Omental fat pad (tissue), 3 donors: ENCODE measurements at regions not wholly inside any gene's neighbourhood (a gene's known extent, or its start where the extent isn't known, plus 50 kb on each side); places are given as distances from the start of the nearest gene placed in this dataset.

Experiments used
- ATAC-seq: fragments of 150-250 bp; one replicate; pipeline ENCODE4 v1.9.1; 2016; ENCODE audit warnings: mild to moderate bottlenecking, moderate library complexity; ENCODE audit not compliant: low FRiP score
- DNase-seq: peaks from one replicate; pipeline ENCODE4 v3.0.0-alpha.2; 2019; ENCODE audit warnings: low spot score
- TF ChIP-seq, protein P1 (sequence below), 3 donors: fragments of 450-650 bp; IDR thresholded peaks; one replicate each; pipeline ENCODE4 v1.5.1; 2016 to 2017; ENCODE audit warnings: antibody characterized with exemption in 3 of 3, mild to moderate bottlenecking in 3 of 3, moderate library complexity in 2 of 3

DNA sequence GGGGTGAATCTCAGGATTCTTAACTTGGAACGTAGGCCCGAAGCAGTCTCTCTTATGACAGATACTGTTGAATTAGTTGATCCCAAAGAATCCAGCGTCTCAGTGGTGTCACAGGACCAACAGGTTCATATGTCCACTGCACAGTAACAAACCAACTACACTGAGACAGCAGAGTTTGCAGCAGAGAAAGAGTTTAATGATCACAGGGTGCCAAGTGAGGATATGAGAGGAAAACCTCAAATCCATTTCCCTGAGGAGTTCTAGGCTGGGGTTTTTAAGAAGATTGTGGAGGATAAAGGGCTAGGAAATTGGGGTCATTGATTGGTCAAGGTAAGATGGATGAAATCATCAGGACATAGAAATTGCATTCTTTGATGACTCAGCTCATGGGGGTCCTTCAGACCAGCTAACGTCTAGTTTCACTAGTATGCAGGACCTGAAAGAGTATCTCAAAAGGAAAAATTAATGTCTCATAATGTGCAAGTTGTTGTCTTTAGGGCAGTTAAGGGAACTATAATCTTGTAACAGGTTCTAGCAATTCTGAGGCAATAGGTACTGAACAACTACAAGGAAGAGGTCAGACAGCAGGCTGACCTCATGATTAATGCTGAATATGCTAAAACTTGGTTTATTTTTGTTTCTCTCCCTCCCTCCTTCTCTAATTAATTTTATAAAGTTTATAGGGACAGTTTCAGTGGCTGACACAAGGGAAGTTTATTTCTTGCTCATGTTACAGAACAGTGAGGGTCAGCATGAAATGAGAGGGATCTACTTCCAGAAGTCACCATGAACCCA is 310.9 kb upstream of the NEBL start:
- DNase-seq (no peak), ATAC-seq (no peak)
- TF ChIP-seq, protein P1, sequence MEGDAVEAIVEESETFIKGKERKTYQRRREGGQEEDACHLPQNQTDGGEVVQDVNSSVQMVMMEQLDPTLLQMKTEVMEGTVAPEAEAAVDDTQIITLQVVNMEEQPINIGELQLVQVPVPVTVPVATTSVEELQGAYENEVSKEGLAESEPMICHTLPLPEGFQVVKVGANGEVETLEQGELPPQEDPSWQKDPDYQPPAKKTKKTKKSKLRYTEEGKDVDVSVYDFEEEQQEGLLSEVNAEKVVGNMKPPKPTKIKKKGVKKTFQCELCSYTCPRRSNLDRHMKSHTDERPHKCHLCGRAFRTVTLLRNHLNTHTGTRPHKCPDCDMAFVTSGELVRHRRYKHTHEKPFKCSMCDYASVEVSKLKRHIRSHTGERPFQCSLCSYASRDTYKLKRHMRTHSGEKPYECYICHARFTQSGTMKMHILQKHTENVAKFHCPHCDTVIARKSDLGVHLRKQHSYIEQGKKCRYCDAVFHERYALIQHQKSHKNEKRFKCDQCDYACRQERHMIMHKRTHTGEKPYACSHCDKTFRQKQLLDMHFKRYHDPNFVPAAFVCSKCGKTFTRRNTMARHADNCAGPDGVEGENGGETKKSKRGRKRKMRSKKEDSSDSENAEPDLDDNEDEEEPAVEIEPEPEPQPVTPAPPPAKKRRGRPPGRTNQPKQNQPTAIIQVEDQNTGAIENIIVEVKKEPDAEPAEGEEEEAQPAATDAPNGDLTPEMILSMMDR (IDR thresholded peaks at IDR 0.05) = no peak

DNA sequence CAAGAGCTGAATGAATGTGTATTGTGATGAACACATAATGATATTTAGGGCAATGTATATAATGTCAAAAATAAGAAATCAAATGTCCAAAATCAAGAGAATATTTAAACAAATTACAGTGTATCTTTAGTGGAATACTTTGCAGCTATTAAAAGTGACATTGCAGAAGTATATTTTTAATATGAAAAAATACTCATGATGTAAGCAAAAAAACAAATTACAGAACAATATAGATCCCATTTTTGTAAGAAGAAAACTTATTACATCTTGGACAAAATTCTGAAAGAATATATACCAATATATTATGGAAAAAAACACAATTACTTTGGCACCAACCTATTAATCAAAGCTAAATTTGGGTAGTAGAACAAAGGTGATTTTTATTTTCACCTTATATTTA is 308.2 kb upstream of the NEBL start:
- TF ChIP-seq, protein P1 (IDR thresholded peaks at IDR 0.05) = no peak
- ATAC-seq (no peak), DNase-seq (no peak)

DNA sequence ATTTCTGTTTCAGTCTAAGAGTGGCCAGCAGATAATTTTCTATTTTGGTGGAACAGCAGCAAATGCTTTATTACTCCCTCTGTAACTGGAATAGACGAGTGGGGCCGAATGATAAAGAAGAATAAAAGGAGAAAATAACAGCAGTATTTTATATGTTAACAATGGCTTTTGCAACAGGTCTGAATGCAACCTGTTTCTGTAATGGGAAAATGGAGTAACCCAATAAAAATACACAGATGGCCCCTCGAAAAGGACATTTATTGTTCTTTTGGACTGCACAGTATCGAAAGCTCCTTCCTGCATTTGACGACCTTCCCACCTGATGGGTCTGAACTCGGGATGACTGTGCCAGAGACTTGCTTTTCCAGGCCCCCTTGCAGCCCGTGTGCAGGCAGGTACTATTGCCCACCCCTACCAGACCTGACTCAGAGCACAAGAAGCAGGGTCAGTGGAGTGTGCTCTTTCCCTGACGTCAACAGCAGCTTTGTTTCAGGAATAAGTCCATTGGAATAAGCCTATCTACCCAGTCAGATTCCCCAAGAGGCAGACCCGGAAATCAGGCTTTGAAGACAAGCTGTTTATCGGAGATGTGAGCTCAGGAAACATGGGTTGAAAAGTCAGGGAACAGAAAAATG is 306.5 kb upstream of the NEBL start:
- ATAC-seq (no peak), DNase-seq (no peak)
- TF ChIP-seq, protein P1 (IDR thresholded peaks at IDR 0.05) = no peak

DNA sequence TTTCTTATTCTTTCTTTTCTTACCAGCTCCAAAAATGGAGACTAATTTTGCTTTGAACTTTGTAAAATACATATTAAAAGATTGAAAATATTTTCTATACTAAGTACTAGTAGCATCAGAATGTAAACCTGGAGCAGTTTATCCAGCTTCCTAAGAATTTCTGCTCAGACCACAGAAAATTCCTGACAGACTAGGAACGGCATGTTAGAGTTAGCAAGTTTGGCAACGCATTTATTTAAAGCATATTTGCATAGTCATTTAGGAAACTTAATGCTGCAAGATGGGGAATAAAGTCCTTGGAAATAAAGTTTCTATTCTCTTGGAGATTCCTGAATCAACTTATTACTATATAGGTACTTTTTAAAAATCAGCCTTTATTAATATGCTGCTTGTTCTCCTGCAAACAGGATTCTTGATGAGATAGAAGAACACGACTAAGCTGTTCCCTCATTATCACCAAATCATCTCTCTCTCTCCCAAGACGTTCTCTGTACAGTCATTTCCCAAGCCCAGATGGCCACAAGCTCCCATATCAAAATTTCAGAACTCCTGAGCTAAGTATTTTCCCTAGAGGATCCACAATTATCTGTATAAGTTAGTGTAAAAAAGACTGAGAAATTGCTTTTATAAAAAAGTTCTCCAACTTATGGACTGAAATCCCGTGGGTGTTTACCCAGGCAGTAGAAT is 305.8 kb upstream of the NEBL start:
- no peak for ATAC-seq
- DNase-seq = no peak
- TF ChIP-seq, protein P1 (IDR thresholded peaks at IDR 0.05) = no peak

DNA sequence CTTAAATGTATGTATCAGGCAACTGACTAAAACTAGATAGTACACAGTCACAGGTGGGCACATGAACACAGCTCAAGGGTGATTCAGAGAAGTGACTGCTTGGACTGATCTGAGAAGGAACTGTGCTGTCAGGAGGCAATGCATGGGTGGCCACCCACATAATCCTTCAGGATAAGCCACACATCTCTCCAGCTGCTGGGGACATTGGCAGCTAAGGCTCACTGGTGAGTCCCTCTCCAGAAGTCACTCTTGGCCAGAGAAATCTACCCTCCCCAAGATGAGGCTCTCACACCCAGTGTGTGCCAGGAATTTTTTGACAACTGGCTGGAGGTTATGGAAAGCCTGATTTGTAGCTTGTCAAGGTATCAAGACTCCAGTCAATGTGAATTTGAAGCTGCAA is 302.4 kb upstream of the NEBL start:
- DNase-seq = no peak
- no peak for ATAC-seq
- TF ChIP-seq, protein P1 (IDR thresholded peaks at IDR 0.05) = no peak

DNA sequence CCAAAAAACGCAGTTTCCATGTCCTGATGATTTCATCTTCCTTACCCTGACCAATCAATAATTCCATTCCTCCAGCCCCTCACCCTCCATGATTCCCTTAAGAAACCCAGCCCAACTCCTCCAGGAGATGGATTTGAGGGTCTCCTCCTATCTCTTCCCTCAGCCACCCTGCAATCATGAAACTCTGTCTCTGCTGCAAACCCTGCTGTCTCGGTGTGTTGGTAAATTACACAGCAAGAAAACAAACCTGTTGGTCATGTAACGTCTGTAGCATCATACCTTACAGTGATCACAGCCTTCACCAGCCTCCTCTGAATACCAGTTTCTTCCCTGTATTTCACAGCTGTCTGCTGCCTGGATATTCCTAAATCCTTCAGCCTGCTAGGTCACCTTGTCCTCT is 300.7 kb upstream of the NEBL start:
- TF ChIP-seq, protein P1 (IDR thresholded peaks at IDR 0.05) = no peak
- DNase-seq (no peak), ATAC-seq (no peak)
